Kidney (tissue), 13 donors: ENCODE measurements at regions not wholly inside any gene's neighbourhood (a gene's known extent, or its start where the extent isn't known, plus 50 kb on each side); places are given as distances from the start of the nearest gene placed in this dataset.

Experiments used
- DNase-seq, 5 donors: peaks; one replicate each; pipeline ENCODE4 v3.0.0-alpha.2; 2013 to 2020
- FAIRE-seq: peaks from 2 replicates; lab custom pipeline; 2012; peaks lifted over from hg19 to GRCh38; lab: Jason Lieb, UNC
- H3K27ac ChIP-seq, 2 donors: one replicate each; pipeline ENCODE4 v1.7.0; 2013; ENCODE audit warnings: low read depth in 2 of 2, low read length in 2 of 2, inconsistent platforms in 1 of 2
- H3K27me3 ChIP-seq: one replicate; pipeline ENCODE4 v1.7.1; 2013; ENCODE audit warnings: low read length, inconsistent platforms; ENCODE audit not compliant: control insufficient read depth, insufficient read depth
- H3K36me3 ChIP-seq, 3 donors: one replicate each; pipeline versions ENCODE4 v1.7.0 to v1.7.1; 2013; ENCODE audit warnings: low read length in 3 of 3, control low read depth in 1 of 3, inconsistent platforms in 1 of 3; ENCODE audit not compliant: insufficient read depth in 3 of 3, control insufficient read depth in 2 of 3
- H3K4me1 ChIP-seq, 3 donors: one replicate each; pipeline versions ENCODE4 v1.7.0 to v1.7.1; 2013; ENCODE audit warnings: low read length in 3 of 3, inconsistent platforms in 1 of 3, low read depth in 1 of 3; ENCODE audit not compliant: control insufficient read depth in 2 of 3, insufficient read depth in 2 of 3
- H3K4me3 ChIP-seq, 3 donors: one replicate each; pipeline versions ENCODE4 v1.7.0 to v1.8.1; 2013; ENCODE audit warnings: low read length in 3 of 3, control low read depth in 1 of 3, inconsistent platforms in 1 of 3
- H3K9ac ChIP-seq, 3 donors: one replicate each; pipeline versions ENCODE4 v1.7.0 to v1.7.1; 2013; ENCODE audit warnings: low read length in 3 of 3, control low read depth in 1 of 3, inconsistent platforms in 1 of 3
- H3K9me3 ChIP-seq, 3 donors: one replicate each; pipeline versions ENCODE4 v1.7.0 to v1.7.1; 2013; ENCODE audit warnings: low read length in 3 of 3, control low read depth in 1 of 3, inconsistent platforms in 1 of 3; ENCODE audit not compliant: control insufficient read depth in 2 of 3, insufficient read depth in 1 of 3
- intact Hi-C: fragments of 100-400 bp; cut with DNase I; formaldehyde crosslinking; loops from one replicate; pipeline ENCODE4 v1.11.1; 2022
- TF ChIP-seq, protein P1 (sequence below): IDR thresholded peaks from 3 replicates; pipeline ENCODE4 v1.5.1; 2012; ENCODE audit warnings: mild to moderate bottlenecking, moderate library complexity, borderline replicate concordance; ENCODE audit not compliant: insufficient read depth; ENCODE audit errors: extremely low read depth
- donor health status: control.
- donor health status: control.
- donor health status: control.
- donor health status: control.
- donor health status: control.
- donor health status: DM: yes; HTN: yes; CAD: no.
- donor health status: Normal renal cell carcinoma (clear cell type).

DNA sequence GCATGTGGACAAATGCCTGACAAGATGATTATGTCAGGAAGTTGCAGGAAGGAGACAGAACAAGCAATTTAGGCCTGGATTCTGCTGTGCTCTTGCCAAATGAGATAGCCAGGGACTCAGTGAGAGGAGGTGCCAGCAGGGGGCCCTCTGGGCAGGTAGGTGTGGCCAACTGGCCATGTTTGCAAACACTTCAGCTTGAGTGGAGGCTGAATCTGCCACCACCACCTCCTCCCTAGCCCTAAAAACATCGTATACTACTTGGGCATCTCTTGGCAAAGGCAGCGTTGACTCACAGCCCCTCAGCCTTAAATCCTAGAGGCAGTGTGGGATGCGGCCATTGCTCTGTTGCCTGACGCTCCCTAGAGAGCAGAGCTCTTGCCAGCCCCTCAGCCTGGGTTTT lies 95.1 kb upstream of the PLET1 start:
- intact Hi-C loops = no loop called here
- Histone ChIP-seq H3K27ac (no peak overlapping the region), H3K9me3 (no peaks in the 10 kb centered on the region), H3K36me3 (no peaks in the 10 kb centered on the region), H3K4me3 (no peak overlapping the region), H3K9ac (no peak overlapping the region), H3K4me1 (peaks cover 0 to 2% (median 0%) of the 10 kb centered on the region in 3 donors), H3K27me3 (no peaks in the 10 kb centered on the region)
- FAIRE-seq = no peak
- DNase-seq = no peak
- TF ChIP-seq, protein P1, sequence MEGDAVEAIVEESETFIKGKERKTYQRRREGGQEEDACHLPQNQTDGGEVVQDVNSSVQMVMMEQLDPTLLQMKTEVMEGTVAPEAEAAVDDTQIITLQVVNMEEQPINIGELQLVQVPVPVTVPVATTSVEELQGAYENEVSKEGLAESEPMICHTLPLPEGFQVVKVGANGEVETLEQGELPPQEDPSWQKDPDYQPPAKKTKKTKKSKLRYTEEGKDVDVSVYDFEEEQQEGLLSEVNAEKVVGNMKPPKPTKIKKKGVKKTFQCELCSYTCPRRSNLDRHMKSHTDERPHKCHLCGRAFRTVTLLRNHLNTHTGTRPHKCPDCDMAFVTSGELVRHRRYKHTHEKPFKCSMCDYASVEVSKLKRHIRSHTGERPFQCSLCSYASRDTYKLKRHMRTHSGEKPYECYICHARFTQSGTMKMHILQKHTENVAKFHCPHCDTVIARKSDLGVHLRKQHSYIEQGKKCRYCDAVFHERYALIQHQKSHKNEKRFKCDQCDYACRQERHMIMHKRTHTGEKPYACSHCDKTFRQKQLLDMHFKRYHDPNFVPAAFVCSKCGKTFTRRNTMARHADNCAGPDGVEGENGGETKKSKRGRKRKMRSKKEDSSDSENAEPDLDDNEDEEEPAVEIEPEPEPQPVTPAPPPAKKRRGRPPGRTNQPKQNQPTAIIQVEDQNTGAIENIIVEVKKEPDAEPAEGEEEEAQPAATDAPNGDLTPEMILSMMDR = no peak

DNA sequence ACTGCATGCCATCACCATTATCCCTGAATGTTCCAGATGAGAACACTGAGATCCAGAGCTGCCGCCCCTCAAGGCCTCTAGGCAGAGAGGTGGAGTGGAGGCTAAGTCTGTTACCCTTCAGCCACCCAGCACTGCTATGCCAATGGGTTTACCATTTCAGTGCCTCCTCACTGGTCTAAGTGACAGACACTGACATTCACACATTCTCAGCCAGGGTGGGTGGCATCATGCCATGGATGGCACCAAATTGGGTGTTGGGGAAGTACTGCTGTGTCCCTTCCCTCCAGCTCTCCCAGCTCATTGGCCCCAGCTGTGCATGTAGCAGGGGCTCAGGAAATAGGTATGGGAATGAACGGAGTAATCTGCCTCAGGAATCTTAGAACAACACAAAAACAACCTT lies 96.8 kb upstream of the PLET1 start:
- no peaks in the 10 kb centered on the region for H3K27me3 ChIP-seq
- no peak overlapping the region for H3K27ac ChIP-seq
- FAIRE-seq (no peak), DNase-seq (no peak)
- TF ChIP-seq, protein P1 = no peak
- no peak overlapping the region for H3K4me3 ChIP-seq
- no peaks in the 10 kb centered on the region for H3K9me3 ChIP-seq
- intact Hi-C loops = no loop called here
- no peaks in the 10 kb centered on the region for H3K36me3 ChIP-seq
- H3K9ac ChIP-seq = no peak overlapping the region
- H3K4me1 ChIP-seq = peaks cover 0 to 2% (median 0%) of the 10 kb centered on the region in 3 donors

DNA sequence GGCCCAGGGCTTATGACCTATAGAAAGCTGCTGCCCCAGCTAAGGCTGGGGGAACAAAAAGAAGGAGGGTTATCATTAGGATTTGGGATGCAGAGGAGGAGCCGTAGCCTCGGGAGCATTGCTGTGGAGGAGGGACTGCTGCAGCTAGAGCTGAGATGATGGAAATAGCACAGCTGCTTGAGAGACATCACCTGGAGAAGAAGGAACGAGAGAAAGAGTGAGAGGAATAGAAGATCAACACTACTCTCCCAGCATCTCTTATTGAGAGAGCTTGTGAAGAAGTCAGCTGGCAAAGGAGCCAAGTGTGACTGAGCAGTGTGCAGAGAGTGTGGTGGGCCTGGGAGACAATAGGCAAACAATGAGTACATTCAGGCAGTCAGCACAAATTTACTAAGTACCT lies 100.7 kb upstream of the PLET1 start:
- Histone ChIP-seq H3K4me3 (no peak overlapping the region), H3K9me3 (no peaks in the 10 kb centered on the region), H3K4me1 (no peaks in the 10 kb centered on the region), H3K27ac (no peak overlapping the region), H3K36me3 (no peaks in the 10 kb centered on the region), H3K27me3 (no peaks in the 10 kb centered on the region), H3K9ac (no peak overlapping the region)
- DNase-seq (no peak), FAIRE-seq (no peak)
- TF ChIP-seq, protein P1 = no peak
- intact Hi-C loops = no loop called here

DNA sequence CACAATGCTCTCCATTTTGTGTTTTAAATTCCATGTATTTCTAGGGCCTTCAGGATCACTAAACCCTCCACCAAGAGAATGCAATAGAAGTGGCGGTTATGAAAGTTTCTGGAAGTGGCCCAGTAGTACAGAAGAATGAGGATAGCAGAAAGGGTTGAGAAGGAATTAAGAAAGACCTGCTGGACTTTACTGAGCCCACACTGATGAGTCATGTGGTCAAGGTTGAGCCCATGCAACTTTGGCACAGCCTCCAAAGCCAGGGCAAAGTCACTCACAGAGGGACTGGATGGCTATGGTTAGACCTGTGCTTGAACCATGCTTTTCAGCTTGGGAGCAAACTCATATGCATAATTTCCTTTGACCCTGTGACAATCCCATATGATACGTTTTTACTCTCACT lies 102.9 kb upstream of the PLET1 start:
- Histone ChIP-seq H3K4me3 (no peak overlapping the region), H3K36me3 (no peaks in the 10 kb centered on the region), H3K9ac (no peak overlapping the region), H3K27me3 (no peaks in the 10 kb centered on the region), H3K27ac (no peak overlapping the region), H3K9me3 (no peaks in the 10 kb centered on the region), H3K4me1 (no peaks in the 10 kb centered on the region)
- no peak for DNase-seq
- TF ChIP-seq, protein P1 = no peak
- no peak for FAIRE-seq
- intact Hi-C loops = no loop called here
